Heart right ventricle (tissue), 16 donors: ENCODE measurements at regions not wholly inside any gene's neighbourhood (a gene's known extent, or its start where the extent isn't known, plus 50 kb on each side); places are given as distances from the start of the nearest gene placed in this dataset.
A peak's percentile ranks its signal among the peaks of the same experiment; 100 is the strongest.

Experiments used
- ATAC-seq, 8 donors: fragments of 200-7000 bp; cut with Tn5 transposase; one replicate each; pipeline ENCODE4 v1.9.1; 2020; ENCODE audit warnings: mild to moderate bottlenecking in 8 of 8, moderate library complexity in 8 of 8, moderate number of reproducible peaks in 1 of 8
- DNase-seq, 2 donors: peaks; one replicate each; pipeline ENCODE4 v3.0.0-alpha.2; 2020
- H3K27ac ChIP-seq, 10 donors: fragments of 200-600 bp; sonication (generic) in 2 of 10; one replicate each; pipeline versions ENCODE4 v1.5.0 to v1.8.0; 2020 to 2022; ENCODE audit warnings: mild to moderate bottlenecking in 3 of 10
- H3K27me3 ChIP-seq, 7 donors: fragments of 200-600 bp; one replicate each; pipeline ENCODE4 v1.8.0; 2021 to 2022; ENCODE audit warnings: mild to moderate bottlenecking in 2 of 7
- H3K36me3 ChIP-seq, 9 donors: fragments of 200-600 bp; sonication (generic) in 1 of 9; one replicate each; pipeline versions ENCODE4 v1.5.0 to v1.8.0; 2020 to 2022; ENCODE audit warnings: mild to moderate bottlenecking in 2 of 9
- H3K4me1 ChIP-seq, 9 donors: fragments of 200-600 bp; sonication (generic) in 1 of 9; one replicate each; pipeline versions ENCODE4 v1.5.0 to v1.8.0; 2020 to 2022; ENCODE audit warnings: mild to moderate bottlenecking in 4 of 9
- H3K4me3 ChIP-seq, 10 donors: fragments of 200-600 bp; sonication (generic) in 2 of 10; one replicate each; pipeline versions ENCODE4 v1.5.0 to v1.8.0; 2020 to 2022; ENCODE audit warnings: mild to moderate bottlenecking in 7 of 10, moderate library complexity in 2 of 10
- H3K9me3 ChIP-seq, 11 donors: fragments of 200-600 bp in 10 of 11; sonication (generic) in 2 of 11; one replicate each; pipeline versions ENCODE4 v1.5.0 to v1.8.0; 2013 to 2022; ENCODE audit warnings: mild to moderate bottlenecking in 2 of 11, control low read depth in 1 of 11, moderate library complexity in 1 of 11
- CTCF ChIP-seq, 9 donors: fragments of 200-600 bp; sonication (generic) in 2 of 9; IDR thresholded peaks; one replicate each; pipeline versions ENCODE4 v1.5.0 to v1.8.0; 2021 to 2022; ENCODE audit warnings: antibody characterized with exemption in 9 of 9, mild to moderate bottlenecking in 5 of 9, moderate library complexity in 1 of 9
- WGBS, 2 donors: extraction: QIAGEN DNeasy Blood & Tissue Kit; methylation state at CpG; one replicate each; pipeline ENCODE4 v1.1.7; 2013; ENCODE audit warnings: inconsistent platforms in 1 of 2; 5-methylcytosine and 5-hydroxymethylcytosine counted together
- intact Hi-C, 10 donors: fragments of 100-400 bp; cut with DNase I; formaldehyde crosslinking; loops; one replicate each; pipeline versions ENCODE4 v1.11.1 to v1.14.2; 2022
- donor health status: Arrhythmogenic right ventricular cardiomyopathy.
- donor health status: ischemic (EF 13 %, LVEDD 7.1; RV severe dilation, severe dysfunction).
- donor health status: healthy with polysubstance abuse.
- donor health status: DM: no; HTN: yes; CAD: no.
- donor health status: DM: no; HTN: no; CAD: no.
- donor health status: ischemic (EF 25% LVEDD 6.9; RV normal size, moderate dysfunction).
- donor health status: ischemic (EF 25% LVEDD 5.7; RV mildly dilated, moderate dysfunction).
- donor health status: healthy.
- donor health status: DM: yes; HTN: yes; CAD: no.
- donor health status: Ischemic cardiomyopathy.
- donor health status: ischemic (EF 35%, LVEDD 5.7; RV mildly dilated, moderate dysfunction).
- donor health status: nonischemic (EF 11% LVEDD 7.7; RV severe dilation, severe dysfunction).
- donor health status: DM: yes; HTN: yes; CAD: no.
- donor health status: PGD.
- donor health status: ischemic (EF 29% LVEDD 5.4; RV normal size, mild dysfunction).
- donor health status: nonischemic (EF 23%, LVEDD 6.1; RV moderate dilation, normal function).

GRCh38 chr18:24988253-24988840 lies 363.6 kb downstream of the ZNF521 start:
- H3K27me3 ChIP-seq: no peaks in the 10 kb centered on the region
- H3K27ac ChIP-seq: peak overlapping the region in 7 of 10 donors; percentile 2 to 73 (median 62)
- intact Hi-C loops: loop anchor here in 1 of 10 donors (5.0 to 10.0 kb wide), 3 partner anchors 41 to 364 kb away; partner anchors contain the start of gene ZNF521
- peaks cover 0 to 5% (median 0%) of the 10 kb centered on the region in 11 donors for H3K9me3 ChIP-seq
- H3K36me3 ChIP-seq: no peaks in the 10 kb centered on the region
- H3K4me1 ChIP-seq: peaks cover 3 to 33% (median 15%) of the 10 kb centered on the region in 9 donors
- TF ChIP-seq CTCF (IDR thresholded peaks at IDR 0.05): no peak
- ATAC-seq: peak in 7 of 8 donors; percentile 55 to 88 (median 73)
- 65 to 76% methylated on average over 7 of the region's 7 CpGs for WGBS, 2 donors
- H3K4me3 ChIP-seq: peak overlapping the region in 1 of 10 donors; percentile 23
- peak; percentile 17 to 35 for DNase-seq

- no peaks in the 10 kb centered on the region for H3K36me3 ChIP-seq
- no peak overlapping the region for H3K27ac ChIP-seq
- intact Hi-C loops: loop anchor here in 2 of 10 donors (5.0 to 10.0 kb wide), 4 partner anchors 43 to 365 kb away; partner anchors contain the start of gene ZNF521 (in 2 of the 2)
- peaks cover 3 to 33% (median 15%) of the 10 kb centered on the region in 9 donors for H3K4me1 ChIP-seq
- TF ChIP-seq CTCF (IDR thresholded peaks at IDR 0.05): no peak
- H3K27me3 ChIP-seq: no peaks in the 10 kb centered on the region
- no peak for DNase-seq
- peaks cover 0 to 5% (median 0%) of the 10 kb centered on the region in 11 donors for H3K9me3 ChIP-seq
- no peak overlapping the region for H3K4me3 ChIP-seq
- ATAC-seq: no peak
- WGBS, 2 donors: 68 to 72% methylated on average over 7 of the region's 7 CpGs
These were observed 362.0 kb downstream of the ZNF521 start for GRCh38 chr18:24989760-24990593.

GRCh38 chr18:24990671-24991134 lies 361.3 kb downstream of the ZNF521 start:
- Histone ChIP-seq H3K27me3 (no peaks in the 10 kb centered on the region), H3K4me3 (no peak overlapping the region), H3K4me1 (peaks cover 3 to 30% (median 15%) of the 10 kb centered on the region in 9 donors), H3K36me3 (no peaks in the 10 kb centered on the region), H3K9me3 (peaks cover 0 to 5% (median 0%) of the 10 kb centered on the region in 11 donors), H3K27ac (no peak overlapping the region)
- intact Hi-C loops: loop anchor here in 1 of 10 donors (10.0 kb wide), 1 partner anchor 364 kb away; the partner anchor contains the start of gene ZNF521
- ATAC-seq (peak in 1 of 8 donors; percentile 25), DNase-seq (no peak)
- TF ChIP-seq CTCF (IDR thresholded peaks at IDR 0.05): no peak
- WGBS, 2 donors: 63 to 75% methylated on average over 5 of the region's 5 CpGs
